HG02840 (cell line): ENCODE measurements at regions not wholly inside any gene's neighbourhood (a gene's known extent, or its start where the extent isn't known, plus 50 kb on each side); places are given as distances from the start of the nearest gene placed in this dataset.

Experiments used
- ATAC-seq: cut with Tn5 transposase; IDR thresholded peaks from one replicate; pipeline ENCODE4 v1.9.1; 2021; ENCODE audit warnings: mild to moderate bottlenecking, moderate library complexity, moderate number of reproducible peaks; ENCODE audit not compliant: unreplicated experiment, low FRiP score

DNA sequence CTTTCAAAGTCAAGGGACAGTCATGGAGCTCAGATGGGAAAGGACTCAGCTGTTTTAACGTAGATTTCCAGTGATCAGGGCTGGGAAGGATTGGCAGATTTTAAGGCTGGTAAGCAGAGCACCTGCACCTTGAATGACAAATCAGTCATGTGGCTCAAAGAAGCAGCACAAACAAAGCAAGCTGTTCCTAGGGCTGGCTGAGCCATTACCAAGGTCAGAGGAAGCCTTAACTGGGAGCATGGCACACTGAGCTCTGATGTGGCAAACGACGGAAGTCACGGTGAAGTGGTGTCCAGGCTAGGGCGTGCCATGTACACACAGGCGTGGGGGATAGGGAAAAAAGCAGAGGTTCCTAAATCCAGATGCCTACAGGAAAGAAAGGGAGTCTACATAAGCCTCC, 84.6 kb upstream of the PFN2 start:
- ATAC-seq: no peak

DNA sequence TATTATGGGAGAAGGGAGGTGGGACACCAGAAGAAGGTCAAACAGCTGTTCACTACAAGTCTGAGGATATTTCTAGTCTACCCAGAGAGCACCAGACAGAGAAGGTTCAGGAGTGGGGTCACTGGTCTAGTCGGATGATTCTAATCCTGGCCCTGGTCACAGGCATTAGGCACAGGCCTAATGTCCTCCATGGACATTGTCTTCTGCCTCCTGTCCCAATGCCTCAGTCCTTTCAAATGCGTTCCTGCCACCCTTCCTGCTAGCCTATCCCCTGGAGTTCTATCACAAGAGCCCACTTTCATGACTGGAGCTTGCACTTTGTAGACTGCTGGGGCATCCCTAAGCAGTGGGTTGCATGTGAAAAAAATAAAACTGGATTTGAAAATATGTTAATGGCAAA, 83.9 kb upstream of the PFN2 start:
- ATAC-seq: no peak

DNA sequence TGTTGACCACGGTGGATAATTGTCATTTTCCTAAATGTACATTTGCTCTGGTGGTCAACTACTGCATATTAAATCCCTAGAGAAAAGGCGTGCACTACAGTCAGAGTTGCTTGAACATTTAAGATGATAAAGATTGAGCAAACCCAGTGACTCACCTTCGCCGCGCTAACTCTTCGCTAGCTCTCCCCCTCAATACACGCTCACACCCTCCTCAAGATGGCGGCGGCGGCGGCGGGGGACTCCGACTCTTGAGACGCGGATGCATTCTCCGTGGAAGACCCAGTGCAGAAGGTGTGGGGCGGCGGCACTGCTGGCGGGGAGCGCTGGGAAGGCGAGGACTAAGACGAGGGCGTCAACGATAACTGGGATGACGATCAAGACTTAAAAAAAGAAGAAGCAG, 79.8 kb upstream of the PFN2 start:
- no peak for ATAC-seq

DNA sequence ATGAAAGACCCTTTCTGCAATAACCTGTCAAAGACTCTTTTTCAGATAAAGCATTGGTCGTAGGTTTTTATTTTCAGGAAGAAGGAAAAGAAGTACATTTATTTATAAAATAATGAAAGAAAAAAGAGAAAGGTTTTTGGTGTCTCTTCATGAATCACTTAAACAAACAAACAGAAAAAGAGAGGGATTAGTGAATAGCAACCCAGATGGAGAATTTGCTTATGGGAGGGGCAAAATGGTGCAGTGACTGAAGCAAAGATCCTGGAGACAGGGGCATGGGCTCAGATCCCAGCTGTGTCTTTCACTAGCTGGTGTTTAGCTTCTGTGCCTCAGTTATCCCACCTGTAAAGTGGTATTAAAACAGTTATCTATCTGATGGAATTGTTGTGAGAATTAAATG, 78.6 kb upstream of the PFN2 start:
- ATAC-seq: no peak

DNA sequence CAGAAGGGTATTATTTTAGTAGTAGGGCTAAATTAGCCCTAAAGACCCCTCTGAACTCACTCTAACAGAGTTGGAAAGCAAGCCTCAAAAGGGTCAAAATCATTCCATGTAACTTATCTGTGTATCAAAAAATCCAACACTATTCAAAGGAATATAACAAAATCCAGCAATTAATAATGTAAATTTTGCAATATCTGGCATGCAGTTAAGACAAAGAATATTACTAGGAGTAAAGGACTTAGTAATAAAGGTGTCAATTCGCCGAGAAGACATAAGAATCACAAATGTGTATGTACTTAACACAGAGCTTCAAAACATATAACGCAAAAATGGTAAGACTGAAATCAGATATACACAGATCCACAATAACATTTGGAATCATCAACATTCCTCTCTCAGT, 71.2 kb upstream of the PFN2 start:
- no peak for ATAC-seq

DNA sequence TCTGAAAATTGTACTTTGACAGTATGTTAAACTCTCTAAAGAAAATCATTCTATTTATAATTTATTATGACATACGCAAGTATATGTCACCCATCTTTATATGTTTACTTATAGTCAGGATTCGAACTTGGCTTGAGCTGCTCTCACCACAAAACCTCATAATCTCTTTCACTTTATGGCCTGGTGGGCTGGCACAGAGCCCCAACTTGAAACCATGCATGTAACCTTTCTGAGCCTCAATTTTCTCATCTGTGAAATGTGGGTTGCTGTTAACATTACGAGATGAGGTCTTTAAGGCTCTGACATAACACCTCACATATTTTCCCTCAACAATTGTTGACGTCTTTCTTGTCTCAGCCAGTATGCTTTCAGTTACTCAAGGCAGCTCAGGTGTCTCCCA, 69.4 kb upstream of the PFN2 start:
- no peak for ATAC-seq

DNA sequence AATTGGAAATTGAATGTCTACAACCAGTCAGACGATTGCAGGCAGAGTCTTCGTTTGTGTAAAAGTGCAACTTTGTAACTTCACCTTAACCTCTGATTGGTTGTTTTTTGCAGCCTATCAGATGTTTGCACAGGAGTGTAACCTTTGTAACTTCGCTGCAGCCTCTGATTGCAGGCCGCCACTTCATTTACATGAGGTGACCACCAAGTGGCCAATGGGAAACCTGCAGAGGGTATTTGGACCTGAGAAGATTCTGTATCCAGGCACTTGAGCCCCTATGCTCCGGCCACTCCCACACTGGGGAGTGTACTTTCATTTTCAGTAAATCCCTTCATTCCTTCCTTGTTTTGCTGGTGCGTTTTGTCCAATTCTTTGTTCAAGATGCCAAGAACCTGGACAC, 68.1 kb upstream of the PFN2 start:
- no peak for ATAC-seq

DNA sequence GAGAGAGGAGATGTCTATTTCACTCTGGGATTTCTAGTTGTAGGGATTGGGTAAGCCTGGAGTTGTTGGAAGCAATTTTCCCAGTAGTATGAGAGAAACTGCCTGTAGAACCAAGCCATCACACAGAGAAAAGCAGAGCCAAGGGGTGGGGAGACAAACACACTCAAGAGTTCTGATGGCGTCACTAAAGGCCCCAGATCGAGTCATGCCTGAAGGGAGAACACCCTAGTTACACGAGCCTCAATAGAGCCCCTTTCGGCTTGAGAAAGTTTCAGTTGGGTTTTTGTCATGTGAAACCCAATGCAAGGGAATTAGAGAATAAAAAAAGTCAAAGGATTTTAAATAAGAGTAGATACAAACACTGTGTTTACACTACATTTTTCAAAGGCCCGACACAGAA, 66.1 kb upstream of the PFN2 start:
- ATAC-seq: no peak

DNA sequence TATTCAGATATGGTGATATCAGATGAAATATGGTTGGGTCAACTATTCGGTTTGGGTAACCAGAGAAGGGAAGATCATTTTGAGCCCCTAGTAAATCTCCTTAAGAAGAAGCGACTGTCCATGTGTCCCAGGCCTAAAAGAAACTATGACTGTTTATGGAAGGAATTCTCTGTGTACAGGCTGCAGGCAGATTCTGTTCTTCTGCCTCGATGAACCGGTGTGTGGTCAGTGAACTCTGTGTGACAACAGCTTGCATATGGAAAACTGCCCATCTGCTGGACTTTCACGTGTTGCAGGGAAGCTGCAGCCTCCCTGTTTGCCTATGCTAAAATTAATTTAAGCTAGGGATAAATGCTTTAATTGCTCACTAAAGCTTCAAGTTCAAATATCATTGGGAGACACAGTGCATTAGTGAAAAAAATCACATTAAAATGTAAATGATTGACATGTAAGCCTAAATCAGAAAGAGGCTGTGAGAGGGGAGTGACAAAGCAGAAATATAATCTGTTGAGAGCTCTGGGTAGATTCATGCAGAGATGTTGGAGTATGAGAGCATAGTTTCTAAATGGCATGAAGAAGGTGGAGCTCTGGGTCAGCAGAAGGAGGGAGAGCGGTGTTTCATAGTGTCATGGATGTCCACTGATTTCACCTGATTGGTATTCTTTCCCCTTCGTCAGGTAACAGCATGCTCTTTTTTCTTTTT, 65.4 kb upstream of the PFN2 start:
- ATAC-seq: no peak

DNA sequence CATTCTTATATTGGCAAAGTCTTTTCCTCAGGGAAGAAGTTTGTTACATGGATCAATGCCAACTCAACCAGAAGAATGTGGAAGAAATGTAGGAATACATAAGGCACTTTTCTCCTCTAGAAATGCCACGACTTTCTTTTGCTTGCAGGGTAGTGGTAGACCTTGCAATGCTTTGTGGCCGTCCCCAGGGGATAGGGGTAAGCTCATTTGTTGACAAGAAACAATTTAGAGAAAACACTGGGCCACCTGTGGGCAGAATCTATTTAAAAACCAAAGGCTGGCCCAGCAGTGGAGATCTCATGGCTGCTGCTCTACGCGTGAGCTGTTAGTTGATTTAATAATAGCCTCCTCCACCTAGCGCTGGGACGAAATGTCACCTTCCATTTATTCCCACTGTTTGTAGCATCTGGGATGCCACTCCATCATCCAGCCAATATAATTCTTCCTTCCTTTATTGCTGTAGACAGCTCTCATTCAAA, 64.6 kb upstream of the PFN2 start:
- ATAC-seq: no peak

DNA sequence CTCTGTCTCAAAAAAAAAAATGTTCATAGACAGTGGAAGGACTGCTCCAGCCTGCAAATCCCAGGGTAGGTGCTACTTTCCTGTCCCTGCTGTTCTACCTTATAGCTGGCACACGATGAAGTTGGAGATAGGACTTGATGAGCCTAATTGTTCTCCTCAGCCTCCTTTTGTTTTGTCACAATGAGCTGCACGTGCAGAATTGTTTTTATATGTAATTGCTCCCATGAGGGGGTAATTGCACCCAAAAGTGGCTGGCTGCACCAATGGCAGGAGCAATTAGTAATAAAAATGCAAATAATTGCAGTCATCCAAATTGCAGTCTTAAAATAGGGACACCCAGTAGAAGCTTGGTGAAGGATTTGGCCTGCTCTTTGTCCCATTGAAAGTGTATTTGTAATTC, 63.0 kb upstream of the PFN2 start:
- ATAC-seq: no peak

DNA sequence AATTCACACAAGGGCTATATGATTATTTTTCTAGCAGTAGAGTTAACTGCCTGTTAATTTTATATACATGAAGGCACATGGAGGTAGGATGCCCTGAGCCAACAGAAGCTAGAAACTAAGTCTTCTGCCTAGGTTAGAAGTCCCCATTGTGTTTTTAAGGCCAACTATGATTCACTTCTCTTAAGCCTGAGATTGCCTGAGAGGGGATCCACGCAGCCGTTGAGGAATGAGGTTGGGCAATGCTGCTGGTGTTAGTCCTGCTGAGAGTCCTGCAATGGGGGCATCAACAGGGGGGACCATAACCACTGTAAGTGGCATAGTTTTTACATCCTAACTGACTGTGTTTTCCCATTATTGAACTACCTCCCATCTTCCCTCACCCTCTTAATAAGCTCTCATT, 60.1 kb upstream of the PFN2 start:
- no peak for ATAC-seq

DNA sequence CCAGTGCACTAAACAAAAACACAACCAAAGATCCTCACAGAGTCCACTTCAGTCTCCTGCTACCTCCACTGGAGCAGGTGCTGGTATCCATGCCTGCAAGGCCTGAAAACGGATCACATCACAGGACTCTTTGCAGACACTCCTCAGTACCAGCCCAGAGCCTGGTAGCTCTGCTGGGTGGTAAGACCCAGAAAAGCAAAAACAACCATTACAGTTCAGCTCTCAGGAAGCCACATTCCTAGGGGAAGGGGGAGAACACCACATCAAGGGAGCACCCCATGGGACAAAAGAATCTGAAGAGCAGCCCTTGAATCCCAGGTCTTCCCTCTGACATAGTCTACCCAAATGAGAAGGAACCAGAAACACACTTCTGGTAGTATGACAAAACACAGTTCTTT, 52.5 kb upstream of the PFN2 start:
- no peak for ATAC-seq

DNA sequence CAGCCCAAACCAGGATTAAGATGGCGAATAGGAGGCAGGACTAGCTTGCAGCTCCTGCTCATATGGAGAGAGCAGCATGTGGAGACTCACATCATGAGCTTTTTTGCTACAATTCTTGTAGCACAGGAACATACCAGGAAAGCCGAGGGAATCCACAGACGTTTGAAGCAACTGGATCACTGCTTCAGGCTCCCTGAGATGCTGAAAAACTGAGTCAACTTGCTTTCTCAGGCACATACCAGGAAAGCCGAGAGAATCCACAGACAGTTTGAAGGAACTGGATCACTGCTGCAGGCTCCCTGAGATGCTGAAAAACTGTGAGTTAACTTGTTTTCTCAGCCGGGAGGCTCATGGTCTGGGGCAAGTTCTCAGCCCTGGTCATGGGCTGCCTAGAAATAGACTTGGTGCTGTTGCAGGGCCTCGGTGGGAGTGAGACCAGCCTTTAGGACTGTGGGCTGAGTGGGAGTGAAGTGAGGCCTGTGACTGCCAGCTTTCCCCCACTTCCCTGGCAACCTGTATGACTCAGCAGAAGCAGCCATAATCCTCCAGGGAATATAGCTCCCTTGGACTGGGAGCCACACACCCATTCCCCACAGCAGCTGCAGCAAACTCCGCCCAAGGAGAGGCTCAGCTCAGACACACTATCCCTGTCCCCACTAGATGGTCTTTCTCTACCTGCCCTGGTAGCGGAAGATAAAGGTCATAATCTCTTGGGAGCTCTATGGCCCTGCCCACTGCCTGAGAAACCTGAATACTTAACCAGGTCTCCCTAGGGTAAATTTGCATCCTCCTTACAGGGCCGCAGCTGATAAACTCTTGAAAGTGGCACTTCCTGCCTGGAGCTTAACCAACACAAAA, 51.9 kb upstream of the PFN2 start:
- ATAC-seq: no peak

DNA sequence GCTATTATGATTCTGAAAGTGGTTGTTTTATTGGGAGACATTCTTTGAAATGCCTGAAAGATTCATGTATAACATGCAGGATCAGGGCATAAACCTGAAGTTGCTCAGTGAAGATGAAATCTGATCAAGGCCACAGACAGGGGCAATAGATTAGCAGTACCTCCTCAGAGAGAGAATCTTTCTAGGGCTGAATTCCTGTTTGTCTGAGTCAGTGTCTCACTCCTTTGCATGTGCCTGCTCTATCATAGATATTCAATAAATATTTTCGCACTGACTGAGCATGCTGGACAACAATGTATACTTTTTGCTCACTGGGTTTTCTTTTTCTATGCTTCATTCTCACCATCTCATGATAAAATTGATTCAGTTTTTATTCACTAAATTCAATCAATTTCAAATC, 49.8 kb upstream of the PFN2 start:
- ATAC-seq: no peak
